Tibial nerve (tissue), 4 donors: ENCODE measurements at regions not wholly inside any gene's neighbourhood (a gene's known extent, or its start where the extent isn't known, plus 50 kb on each side); places are given as distances from the start of the nearest gene placed in this dataset. TPM values are rescaled to one million over a fixed set of nuclear protein-coding genes. Genes with fewer than 3 reads are reported as not detected.

Experiments used
- DNase-seq, 2 donors: peaks; one replicate each; pipeline ENCODE4 v3.0.0-alpha.2; 2019; ENCODE audit warnings: low spot score in 2 of 2
- H3K27ac ChIP-seq, 4 donors: fragments of 200-600 bp; sonication (generic) in 3 of 4; one replicate each; pipeline ENCODE4 v1.5.1; 2017 to 2019; ENCODE audit warnings: mild to moderate bottlenecking in 1 of 4
- H3K27me3 ChIP-seq, 2 donors: fragments of 200-600 bp; sonication (generic) in 1 of 2; one replicate each; pipeline versions ENCODE4 v1.5.1 to v1.6.0; 2017 to 2019
- H3K36me3 ChIP-seq, 3 donors: fragments of 200-600 bp; sonication (generic); one replicate each; pipeline ENCODE4 v1.5.1; 2018 to 2019
- H3K4me1 ChIP-seq, 4 donors: fragments of 200-600 bp; sonication (generic) in 3 of 4; one replicate each; pipeline ENCODE4 v1.5.1; 2017 to 2019
- H3K4me3 ChIP-seq, 4 donors: fragments of 200-600 bp; sonication (generic) in 3 of 4; one replicate each; pipeline ENCODE4 v1.5.1; 2017 to 2019; ENCODE audit warnings: mild to moderate bottlenecking in 1 of 4, moderate library complexity in 1 of 4
- H3K9me3 ChIP-seq, 4 donors: fragments of 200-600 bp; sonication (generic) in 3 of 4; one replicate each; pipeline ENCODE4 v1.5.1; 2017 to 2019
- EP300 ChIP-seq, 2 donors: sonication (generic); formaldehyde crosslinking; IDR thresholded peaks; one replicate each; pipeline ENCODE4 v1.6.1; 2017; ENCODE audit warnings: antibody characterized with exemption in 2 of 2, mild to moderate bottlenecking in 1 of 2
- POLR2A ChIP-seq, 2 donors: fragments of 450-650 bp; IDR thresholded peaks; one replicate each; pipeline ENCODE4 v1.6.1; 2017; ENCODE audit warnings: antibody characterized with exemption in 2 of 2, mild to moderate bottlenecking in 2 of 2, moderate library complexity in 2 of 2
- WGBS, 2 donors: methylation state at CpG; one replicate each; pipeline ENCODE4 v1.1.5; 2018; 5-methylcytosine and 5-hydroxymethylcytosine counted together
- small RNA-seq: library from RNA; depleted of rRNA; stranded (forward); fragments of <200 nt; gene quantifications from one replicate; pipeline ENCODE3, GENCODE V24; 2016
- TF ChIP-seq, protein P1 (sequence below), 5 experiments: fragments of 200-600 bp in 3 of 5; fragments of 450-650 bp in 2 of 5; sonication (generic) in 3 of 5; IDR thresholded peaks; one replicate each; pipeline ENCODE4 v1.5.1; 2016 to 2019; ENCODE audit warnings: antibody characterized with exemption in 5 of 5, mild to moderate bottlenecking in 3 of 5, moderate library complexity in 2 of 5

DNA sequence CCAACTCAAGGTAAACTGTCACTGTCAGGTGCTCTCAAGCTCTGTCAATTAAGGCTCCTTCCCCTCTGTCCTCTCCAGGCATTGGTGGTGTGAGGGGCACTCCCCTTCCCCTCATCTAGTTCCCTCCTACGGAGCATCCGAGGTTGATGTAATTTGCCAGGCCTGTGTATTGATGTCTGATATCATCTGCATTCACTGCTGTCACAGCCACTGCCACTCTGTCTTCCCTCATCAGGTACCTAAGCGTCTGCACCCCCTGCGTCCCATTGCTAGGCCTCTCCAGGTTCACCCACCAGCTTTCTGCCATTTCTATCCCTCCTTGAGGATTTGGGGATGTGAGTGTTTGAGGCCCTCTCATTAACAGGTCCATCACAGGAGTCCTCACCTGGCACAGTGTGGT, 50.0 kb upstream of the SYT13 start:
- no peaks in the 10 kb centered on the region for H3K27me3 ChIP-seq
- no peak for DNase-seq
- no peaks in the 10 kb centered on the region for H3K9me3 ChIP-seq
- no peak overlapping the region for H3K27ac ChIP-seq
- H3K4me3 ChIP-seq: no peak overlapping the region
- TF ChIP-seq EP300 (IDR thresholded peaks at IDR 0.05): no peak
- TF ChIP-seq POLR2A (IDR thresholded peaks at IDR 0.05): no peak
- TF ChIP-seq, protein P1, sequence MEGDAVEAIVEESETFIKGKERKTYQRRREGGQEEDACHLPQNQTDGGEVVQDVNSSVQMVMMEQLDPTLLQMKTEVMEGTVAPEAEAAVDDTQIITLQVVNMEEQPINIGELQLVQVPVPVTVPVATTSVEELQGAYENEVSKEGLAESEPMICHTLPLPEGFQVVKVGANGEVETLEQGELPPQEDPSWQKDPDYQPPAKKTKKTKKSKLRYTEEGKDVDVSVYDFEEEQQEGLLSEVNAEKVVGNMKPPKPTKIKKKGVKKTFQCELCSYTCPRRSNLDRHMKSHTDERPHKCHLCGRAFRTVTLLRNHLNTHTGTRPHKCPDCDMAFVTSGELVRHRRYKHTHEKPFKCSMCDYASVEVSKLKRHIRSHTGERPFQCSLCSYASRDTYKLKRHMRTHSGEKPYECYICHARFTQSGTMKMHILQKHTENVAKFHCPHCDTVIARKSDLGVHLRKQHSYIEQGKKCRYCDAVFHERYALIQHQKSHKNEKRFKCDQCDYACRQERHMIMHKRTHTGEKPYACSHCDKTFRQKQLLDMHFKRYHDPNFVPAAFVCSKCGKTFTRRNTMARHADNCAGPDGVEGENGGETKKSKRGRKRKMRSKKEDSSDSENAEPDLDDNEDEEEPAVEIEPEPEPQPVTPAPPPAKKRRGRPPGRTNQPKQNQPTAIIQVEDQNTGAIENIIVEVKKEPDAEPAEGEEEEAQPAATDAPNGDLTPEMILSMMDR (IDR thresholded peaks at IDR 0.05): no peak
- H3K4me1 ChIP-seq: peaks cover 0 to 20% (median 0%) of the 10 kb centered on the region in 4 donors
- H3K36me3 ChIP-seq: no peaks in the 10 kb centered on the region
- WGBS, 2 donors: 78 to 90% methylated on average over 4 of the region's 4 CpGs

Small RNA genes in the stretch of these regions (small RNA-seq; reads per million reads assigned to genes)
- gene AC103855.4: not detected
